ENCODE measurements at regions not wholly inside any gene's neighbourhood (a gene's known extent, or its start where the extent isn't known, plus 50 kb on each side); places are given as distances from the start of the nearest gene placed in this dataset. TPM values are rescaled to one million over a fixed set of nuclear protein-coding genes. Genes with fewer than 3 reads are reported as not detected.

- no peak for TF ChIP-seq HDAC2 (IDR thresholded peaks at IDR 0.05; ENCODE audit: borderline replicate concordance in 1 of 2, low read depth in 2 of 2, low read length in 2 of 2)
- TF ChIP-seq HDAC6 (IDR thresholded peaks at IDR 0.05; ENCODE audit: low read depth, low read length), result no peak
- TF ChIP-seq EZH2 (IDR thresholded peaks at IDR 0.05; ENCODE audit: low read depth, low read length, severe bottlenecking), result no peak
- TF ChIP-seq JUND (IDR thresholded peaks at IDR 0.05; ENCODE audit: low read length), result no peak
- TF ChIP-seq ASH2L (IDR thresholded peaks at IDR 0.05; ENCODE audit: low read length), result no peak
- no peak for TF ChIP-seq SAP30 (IDR thresholded peaks at IDR 0.05; ENCODE audit: insufficient read depth, insufficient replicate concordance, low read length)
- no peak for TF ChIP-seq POU5F1 (IDR thresholded peaks at IDR 0.05; ENCODE audit: low read depth, low read length)
- no peak for TF ChIP-seq GTF2F1 (IDR thresholded peaks at IDR 0.05; ENCODE audit: borderline replicate concordance, low read depth, low read length)
- TF ChIP-seq EGR1 (IDR thresholded peaks at IDR 0.05; ENCODE audit: borderline replicate concordance, low read depth, low read length), result no peak
- no peak for TF ChIP-seq TCF12 (IDR thresholded peaks at IDR 0.05; ENCODE audit: low read depth, low read length)
Observed at GRCh38 chr3:124679048-124679638, 51.1 kb upstream of the UMPS start (continued).

Small RNA genes lying in the stretch of these regions (microRNA-seq; reads per million reads assigned to microRNA genes)
- 0 to 0.23 reads per million in 2 experiments for gene MIR5002 (ENCODE audit: borderline microRNAs expressed in 2 of 2, borderline number of aligned reads in 2 of 2, borderline replicate concordance in 1 of 2)
- 0 reads per million in 2 experiments for gene MIR6083 (ENCODE audit: borderline microRNAs expressed in 2 of 2, borderline number of aligned reads in 2 of 2, borderline replicate concordance in 1 of 2)

Small RNA genes lying in the stretch of these regions (small RNA-seq; reads per million reads assigned to genes)
- gene MIR5002 (ENCODE audit: insufficient read depth) (5.5 reads per million, percentile 65 among the genes with 10 or more reads in this experiment), gene MIR6083 (ENCODE audit: insufficient read depth) (not detected), gene RNU6-143P (ENCODE audit: insufficient read depth) (not detected)
